ENCODE measurements at regions not wholly inside any gene's neighbourhood (a gene's known extent, or its start where the extent isn't known, plus 50 kb on each side); places are given as distances from the start of the nearest gene placed in this dataset.

DNA sequence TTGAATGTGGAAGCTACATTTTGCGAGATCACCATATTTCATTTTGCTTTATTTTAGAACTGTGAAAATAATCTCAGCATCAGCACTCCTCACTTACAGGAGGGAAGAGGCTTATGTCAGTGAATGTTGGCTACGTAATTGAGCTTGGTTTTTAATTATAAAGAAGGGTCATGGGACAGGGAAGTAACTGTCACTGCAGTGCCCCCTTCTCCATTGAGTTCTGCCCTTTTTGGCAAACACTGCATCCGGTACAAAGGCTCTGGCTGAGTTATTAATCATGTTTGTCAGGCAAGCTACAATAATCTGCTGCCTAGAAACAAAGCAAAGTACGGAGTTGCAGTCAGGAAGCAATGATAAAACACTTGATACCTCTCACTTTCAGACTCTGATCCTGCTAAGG, 546.7 kb downstream of the SNAPC1 start:
- no peak for DNase-seq (ENCODE audit: low spot score)
- in situ Hi-C loops (cut with MboI; ENCODE audit: low sequenced_read_pairs, unreplicated experiment) = no loop called here
- TF ChIP-seq, protein P1, sequence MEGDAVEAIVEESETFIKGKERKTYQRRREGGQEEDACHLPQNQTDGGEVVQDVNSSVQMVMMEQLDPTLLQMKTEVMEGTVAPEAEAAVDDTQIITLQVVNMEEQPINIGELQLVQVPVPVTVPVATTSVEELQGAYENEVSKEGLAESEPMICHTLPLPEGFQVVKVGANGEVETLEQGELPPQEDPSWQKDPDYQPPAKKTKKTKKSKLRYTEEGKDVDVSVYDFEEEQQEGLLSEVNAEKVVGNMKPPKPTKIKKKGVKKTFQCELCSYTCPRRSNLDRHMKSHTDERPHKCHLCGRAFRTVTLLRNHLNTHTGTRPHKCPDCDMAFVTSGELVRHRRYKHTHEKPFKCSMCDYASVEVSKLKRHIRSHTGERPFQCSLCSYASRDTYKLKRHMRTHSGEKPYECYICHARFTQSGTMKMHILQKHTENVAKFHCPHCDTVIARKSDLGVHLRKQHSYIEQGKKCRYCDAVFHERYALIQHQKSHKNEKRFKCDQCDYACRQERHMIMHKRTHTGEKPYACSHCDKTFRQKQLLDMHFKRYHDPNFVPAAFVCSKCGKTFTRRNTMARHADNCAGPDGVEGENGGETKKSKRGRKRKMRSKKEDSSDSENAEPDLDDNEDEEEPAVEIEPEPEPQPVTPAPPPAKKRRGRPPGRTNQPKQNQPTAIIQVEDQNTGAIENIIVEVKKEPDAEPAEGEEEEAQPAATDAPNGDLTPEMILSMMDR (IDR thresholded peaks at IDR 0.05; ENCODE audit: borderline replicate concordance, control extremely low read depth, extremely low read depth, insufficient read depth, missing control alignments) = no peak

DNA sequence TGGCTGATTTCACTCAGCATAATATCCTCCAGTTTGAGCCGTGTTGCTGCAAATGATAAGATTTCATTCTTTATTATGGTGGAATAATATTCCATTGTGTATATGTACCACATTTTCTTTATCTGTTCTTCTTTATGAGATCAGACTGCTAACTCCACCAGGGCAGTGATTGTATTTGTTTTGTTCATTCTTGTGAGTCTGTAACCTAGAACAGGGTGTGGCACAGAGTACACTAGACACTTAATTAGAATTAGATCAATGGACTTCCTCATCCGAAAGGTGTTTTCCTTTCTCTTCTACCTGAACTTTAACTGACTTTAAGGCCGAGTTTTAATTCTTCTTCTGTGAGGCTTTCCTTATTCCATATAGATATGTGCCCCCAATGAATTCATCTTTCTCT, 551.0 kb downstream of the SNAPC1 start:
- DNase-seq (ENCODE audit: low spot score) = no peak
- in situ Hi-C loops (cut with MboI; ENCODE audit: low sequenced_read_pairs, unreplicated experiment) = no loop called here
- TF ChIP-seq, protein P1 (IDR thresholded peaks at IDR 0.05; ENCODE audit: borderline replicate concordance, control extremely low read depth, extremely low read depth, insufficient read depth, missing control alignments) = no peak

DNA sequence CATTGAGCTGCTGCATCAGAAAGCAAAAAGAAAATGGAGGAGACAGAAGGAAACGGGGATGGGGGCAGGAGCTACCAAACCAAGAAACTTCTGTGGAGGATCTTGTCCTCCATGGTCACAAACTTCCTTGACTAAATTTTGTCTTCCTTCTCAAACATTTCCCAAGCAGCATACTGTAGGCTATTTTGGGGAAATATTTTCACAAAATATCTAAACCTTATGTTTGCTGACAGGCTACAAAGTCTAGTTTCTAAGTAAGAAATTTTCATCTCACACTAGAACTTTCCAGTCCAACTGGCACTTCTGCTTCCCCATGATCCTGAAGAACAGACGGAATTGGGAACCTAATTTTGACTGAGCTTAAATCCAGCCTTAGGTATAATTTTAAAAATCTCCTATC, 552.0 kb downstream of the SNAPC1 start:
- DNase-seq (ENCODE audit: low spot score) = no peak
- in situ Hi-C loops (cut with MboI; ENCODE audit: low sequenced_read_pairs, unreplicated experiment) = no loop called here
- TF ChIP-seq, protein P1 (IDR thresholded peaks at IDR 0.05; ENCODE audit: borderline replicate concordance, control extremely low read depth, extremely low read depth, insufficient read depth, missing control alignments) = no peak

DNA sequence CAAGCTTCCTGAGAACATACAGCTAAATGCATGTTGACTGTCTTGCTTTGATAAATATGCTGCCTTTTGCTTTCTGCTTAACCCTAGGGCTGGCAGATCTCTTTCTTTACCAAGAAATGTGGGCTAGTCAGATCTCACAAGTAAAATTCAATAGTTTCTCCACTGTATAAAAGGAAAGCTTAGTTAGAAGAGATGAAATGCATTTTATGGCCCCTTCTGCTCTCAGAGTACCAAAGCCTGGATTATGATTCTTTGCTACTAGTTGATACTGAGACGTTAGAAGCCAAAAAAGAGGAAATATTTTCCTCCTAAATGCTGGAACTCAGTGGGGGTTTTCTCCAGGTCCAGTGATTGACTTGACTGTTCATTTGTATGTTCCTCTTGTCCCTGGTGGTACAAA, 552.7 kb downstream of the SNAPC1 start:
- in situ Hi-C loops (cut with MboI; ENCODE audit: low sequenced_read_pairs, unreplicated experiment) = no loop called here
- DNase-seq (ENCODE audit: low spot score) = no peak
- TF ChIP-seq, protein P1 (IDR thresholded peaks at IDR 0.05; ENCODE audit: borderline replicate concordance, control extremely low read depth, extremely low read depth, insufficient read depth, missing control alignments) = no peak

- in situ Hi-C loops (cut with MboI; ENCODE audit: low sequenced_read_pairs, unreplicated experiment) = no loop called here
- TF ChIP-seq, protein P1 (IDR thresholded peaks at IDR 0.05; ENCODE audit: borderline replicate concordance, control extremely low read depth, extremely low read depth, insufficient read depth, missing control alignments) = no peak
- no peak for DNase-seq (ENCODE audit: low spot score)
These were observed 553.4 kb downstream of the SNAPC1 start for GRCh38 chr14:62315631-62316030.

DNA sequence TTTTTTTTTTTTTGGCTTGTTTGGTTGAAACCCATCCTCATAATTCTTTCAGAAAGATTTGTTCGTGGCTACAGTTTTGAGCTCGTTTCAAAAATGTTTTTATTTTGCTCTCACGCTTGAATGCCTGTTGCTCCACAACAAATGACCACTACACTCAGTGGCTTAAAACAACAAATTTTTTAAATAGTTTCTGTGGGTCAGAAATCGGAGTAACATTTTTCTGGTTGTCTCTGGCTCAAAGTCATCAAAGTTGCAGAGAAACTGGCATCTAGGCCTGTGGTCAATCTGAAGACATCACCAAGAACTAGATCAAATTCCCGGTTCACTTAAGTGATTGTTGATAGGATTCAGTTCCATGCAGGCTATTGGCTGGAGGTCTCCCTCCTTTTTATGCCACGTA, 560.0 kb downstream of the SNAPC1 start:
- in situ Hi-C loops (cut with MboI; ENCODE audit: low sequenced_read_pairs, unreplicated experiment) = no loop called here
- TF ChIP-seq, protein P1 (IDR thresholded peaks at IDR 0.05; ENCODE audit: borderline replicate concordance, control extremely low read depth, extremely low read depth, insufficient read depth, missing control alignments) = no peak
- no peak for DNase-seq (ENCODE audit: low spot score)

- TF ChIP-seq, protein P1 (IDR thresholded peaks at IDR 0.05; ENCODE audit: borderline replicate concordance, control extremely low read depth, extremely low read depth, insufficient read depth, missing control alignments) = no peak
- in situ Hi-C loops (cut with MboI; ENCODE audit: low sequenced_read_pairs, unreplicated experiment) = no loop called here
- DNase-seq (ENCODE audit: low spot score) = no peak
These were observed 567.2 kb downstream of the SNAPC1 start for GRCh38 chr14:62329427-62329826.

All from GM13976 (cell line).